KMS-11 (cell line): ENCODE measurements at regions not wholly inside any gene's neighbourhood (a gene's known extent, or its start where the extent isn't known, plus 50 kb on each side); places are given as distances from the start of the nearest gene placed in this dataset.

Source experiments
- H2AFZ ChIP-seq: fragments of 200-600 bp; sonication (generic); 2 replicates; pipeline ENCODE4 v1.6.1; 2016; ENCODE audit warnings: antibody characterized with exemption, mixed run types, low read depth
- H3K27ac ChIP-seq: fragments of 200-600 bp; sonication (generic); 2 replicates; pipeline ENCODE4 v1.6.1; 2016; ENCODE audit warnings: mild to moderate bottlenecking, mixed run types
- H3K27me3 ChIP-seq: fragments of 200-600 bp; sonication (generic); 2 replicates; pipeline ENCODE4 v1.6.1; 2017; ENCODE audit warnings: mild to moderate bottlenecking, low read depth, mixed run types, moderate library complexity; ENCODE audit not compliant: insufficient read depth
- H3K36me3 ChIP-seq: fragments of 200-600 bp; sonication (generic); 2 replicates; pipeline ENCODE4 v1.6.1; 2017; ENCODE audit warnings: mild to moderate bottlenecking, mixed run types; ENCODE audit not compliant: insufficient read depth
- H3K4me1 ChIP-seq: fragments of 200-600 bp; sonication (generic); 2 replicates; pipeline ENCODE4 v1.6.1; 2016; ENCODE audit warnings: mild to moderate bottlenecking, low read depth, mixed run types; ENCODE audit not compliant: poor library complexity, severe bottlenecking
- H3K4me2 ChIP-seq: fragments of 200-600 bp; sonication (generic); 2 replicates; pipeline ENCODE4 v1.7.0; 2016; ENCODE audit warnings: mild to moderate bottlenecking, mixed run types
- H3K4me3 ChIP-seq: fragments of 200-600 bp; sonication (generic); IDR thresholded peaks from 2 replicates; pipeline ENCODE4 v1.6.1; 2017; ENCODE audit warnings: low read depth, low read length, mixed read lengths; ENCODE audit not compliant: insufficient read depth
- H3K79me2 ChIP-seq: fragments of 200-600 bp; sonication (generic); 2 replicates; pipeline ENCODE4 v1.6.1; 2016; ENCODE audit warnings: low read depth, mixed run types; ENCODE audit not compliant: insufficient read depth
- H3K9ac ChIP-seq: fragments of 200-600 bp; sonication (generic); 2 replicates; pipeline ENCODE4 v1.6.1; 2016; ENCODE audit warnings: mild to moderate bottlenecking, mixed run types
- H4K20me1 ChIP-seq: fragments of 200-600 bp; sonication (generic); 2 replicates; pipeline ENCODE4 v1.6.1; 2016; ENCODE audit warnings: mild to moderate bottlenecking, mixed run types; ENCODE audit not compliant: insufficient read depth
- TF ChIP-seq, protein P1 (sequence below): fragments of 200-600 bp; sonication (generic); conservative IDR thresholded peaks from 2 replicates; pipeline ENCODE4 v1.6.1; 2017; ENCODE audit warnings: low read depth, mild to moderate bottlenecking, antibody characterized with exemption, low read length, moderate library complexity, mixed read lengths

DNA sequence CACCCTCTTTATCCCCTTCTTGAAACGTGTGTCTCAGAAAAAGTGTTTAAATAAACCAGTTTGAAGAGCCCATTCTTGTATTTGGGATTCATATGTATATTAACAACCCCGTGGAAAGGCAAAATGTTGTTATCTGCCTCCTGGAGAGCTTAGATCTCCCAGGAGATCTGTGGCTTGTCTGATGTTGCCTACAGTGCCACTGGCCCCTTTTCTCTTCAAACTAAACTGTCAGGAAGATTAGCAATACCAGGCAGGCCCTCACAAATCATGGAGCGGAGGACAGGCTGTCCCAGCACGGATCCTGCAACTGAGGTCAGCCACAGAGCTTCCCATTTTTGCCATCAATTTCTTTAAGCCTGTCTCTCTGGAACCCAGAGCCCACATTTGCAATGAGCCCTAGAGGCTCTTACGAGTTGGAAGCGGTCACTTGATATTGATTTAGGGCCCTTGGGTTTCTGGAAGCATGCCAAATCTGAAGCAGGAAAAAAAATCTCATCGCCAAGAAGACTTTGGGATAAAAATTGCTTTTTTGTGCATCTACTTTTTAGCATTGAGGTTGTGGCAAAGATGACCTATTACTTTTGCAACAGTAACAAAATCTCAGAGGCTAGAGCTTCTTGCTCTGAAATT is 234.1 kb downstream of the OPA1 start:
- H3K27me3 ChIP-seq = no peaks in the 10 kb centered on the region
- no peaks in the 10 kb centered on the region for H3K79me2 ChIP-seq
- TF ChIP-seq, protein P1, sequence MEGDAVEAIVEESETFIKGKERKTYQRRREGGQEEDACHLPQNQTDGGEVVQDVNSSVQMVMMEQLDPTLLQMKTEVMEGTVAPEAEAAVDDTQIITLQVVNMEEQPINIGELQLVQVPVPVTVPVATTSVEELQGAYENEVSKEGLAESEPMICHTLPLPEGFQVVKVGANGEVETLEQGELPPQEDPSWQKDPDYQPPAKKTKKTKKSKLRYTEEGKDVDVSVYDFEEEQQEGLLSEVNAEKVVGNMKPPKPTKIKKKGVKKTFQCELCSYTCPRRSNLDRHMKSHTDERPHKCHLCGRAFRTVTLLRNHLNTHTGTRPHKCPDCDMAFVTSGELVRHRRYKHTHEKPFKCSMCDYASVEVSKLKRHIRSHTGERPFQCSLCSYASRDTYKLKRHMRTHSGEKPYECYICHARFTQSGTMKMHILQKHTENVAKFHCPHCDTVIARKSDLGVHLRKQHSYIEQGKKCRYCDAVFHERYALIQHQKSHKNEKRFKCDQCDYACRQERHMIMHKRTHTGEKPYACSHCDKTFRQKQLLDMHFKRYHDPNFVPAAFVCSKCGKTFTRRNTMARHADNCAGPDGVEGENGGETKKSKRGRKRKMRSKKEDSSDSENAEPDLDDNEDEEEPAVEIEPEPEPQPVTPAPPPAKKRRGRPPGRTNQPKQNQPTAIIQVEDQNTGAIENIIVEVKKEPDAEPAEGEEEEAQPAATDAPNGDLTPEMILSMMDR = no peak
- no peak overlapping the region for H3K9ac ChIP-seq
- H4K20me1 ChIP-seq = no peaks in the 10 kb centered on the region
- no peak overlapping the region for H3K27ac ChIP-seq
- H3K4me1 ChIP-seq = no peaks in the 10 kb centered on the region
- H3K4me2 ChIP-seq = no peak overlapping the region
- H2AFZ ChIP-seq = no peak overlapping the region
- no peaks in the 10 kb centered on the region for H3K36me3 ChIP-seq
- H3K4me3 ChIP-seq = no peak overlapping the region

DNA sequence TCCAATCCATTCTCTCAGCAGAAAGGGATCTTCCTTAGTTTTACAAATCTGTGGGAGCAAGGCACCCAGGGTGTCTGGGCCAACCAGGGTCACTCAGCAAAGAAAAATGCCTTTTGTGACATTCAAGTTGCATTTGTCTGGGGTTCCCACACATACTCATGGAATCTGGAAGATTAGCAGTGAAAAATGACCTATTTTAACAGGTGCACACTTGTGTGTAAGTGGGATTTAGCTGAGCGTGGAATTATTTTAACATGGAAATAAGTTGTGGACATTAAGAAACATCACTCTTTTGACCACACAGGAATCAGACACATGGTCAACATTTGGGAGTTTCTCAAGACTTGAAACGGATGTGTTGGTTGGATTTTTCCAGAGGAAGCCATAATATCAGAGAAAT is 234.9 kb downstream of the OPA1 start:
- H3K4me2 ChIP-seq = no peak overlapping the region
- no peaks in the 10 kb centered on the region for H3K27me3 ChIP-seq
- H3K4me1 ChIP-seq = no peaks in the 10 kb centered on the region
- TF ChIP-seq, protein P1 = no peak
- no peaks in the 10 kb centered on the region for H3K79me2 ChIP-seq
- no peak overlapping the region for H3K4me3 ChIP-seq
- no peaks in the 10 kb centered on the region for H3K36me3 ChIP-seq
- H2AFZ ChIP-seq = no peak overlapping the region
- no peak overlapping the region for H3K27ac ChIP-seq
- H4K20me1 ChIP-seq = no peaks in the 10 kb centered on the region
- no peak overlapping the region for H3K9ac ChIP-seq

DNA sequence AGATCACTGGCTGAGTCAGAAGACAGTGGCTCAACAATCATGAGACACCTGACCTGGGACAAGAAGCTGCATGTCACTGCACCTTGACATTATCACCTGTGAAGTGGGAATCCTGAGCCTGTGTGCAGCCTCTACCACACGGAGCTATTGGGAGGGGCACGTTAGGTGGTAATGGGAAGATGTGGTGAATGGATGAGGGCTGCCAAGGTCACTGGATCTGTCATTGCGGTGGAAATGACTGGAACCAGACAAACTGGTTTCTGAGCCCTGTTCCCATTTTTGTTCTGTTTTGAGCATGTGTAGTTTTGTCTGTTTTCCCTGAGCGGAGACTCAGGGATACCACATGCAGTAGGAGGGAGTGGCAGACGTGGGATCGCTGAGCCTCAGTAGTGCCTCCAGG is 235.5 kb downstream of the OPA1 start:
- no peaks in the 10 kb centered on the region for H3K79me2 ChIP-seq
- H3K9ac ChIP-seq = no peak overlapping the region
- H3K36me3 ChIP-seq = no peaks in the 10 kb centered on the region
- H4K20me1 ChIP-seq = no peaks in the 10 kb centered on the region
- H3K4me2 ChIP-seq = no peak overlapping the region
- H3K27me3 ChIP-seq = no peaks in the 10 kb centered on the region
- no peak overlapping the region for H3K4me3 ChIP-seq
- no peak overlapping the region for H3K27ac ChIP-seq
- H3K4me1 ChIP-seq = no peaks in the 10 kb centered on the region
- TF ChIP-seq, protein P1 = no peak
- H2AFZ ChIP-seq = no peak overlapping the region

DNA sequence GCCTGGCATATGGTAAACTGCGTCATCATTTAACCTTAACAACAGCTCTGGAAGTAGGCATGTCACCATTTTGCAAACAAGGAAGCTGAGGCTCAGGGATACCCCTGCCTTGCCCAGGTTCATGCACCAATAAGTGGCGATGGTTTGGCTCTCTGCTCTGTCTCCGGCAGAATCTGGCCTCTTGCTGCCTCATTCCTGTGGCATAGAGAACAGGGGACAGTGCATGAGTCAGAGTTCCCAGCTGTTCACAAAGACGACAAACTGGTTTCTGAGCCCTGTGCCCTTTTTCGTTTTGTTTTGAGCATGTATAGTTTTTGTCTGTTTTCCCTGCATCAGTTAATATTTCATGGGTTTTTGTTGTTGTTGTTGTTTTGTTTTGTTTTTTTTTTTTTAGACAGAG is 236.8 kb downstream of the OPA1 start:
- Histone ChIP-seq H3K36me3 (no peaks in the 10 kb centered on the region), H3K79me2 (no peaks in the 10 kb centered on the region), H3K4me2 (no peak overlapping the region), H2AFZ (no peak overlapping the region), H4K20me1 (no peaks in the 10 kb centered on the region), H3K4me1 (no peaks in the 10 kb centered on the region), H3K27ac (no peak overlapping the region), H3K27me3 (no peaks in the 10 kb centered on the region), H3K9ac (no peak overlapping the region), H3K4me3 (no peak overlapping the region)
- TF ChIP-seq, protein P1 = no peak
